Neural cell (in vitro differentiated cells): ENCODE measurements at regions not wholly inside any gene's neighbourhood (a gene's known extent, or its start where the extent isn't known, plus 50 kb on each side); places are given as distances from the start of the nearest gene placed in this dataset.

ENCODE experiments used
- H2AFZ ChIP-seq: fragments of 200-600, 300-800 bp; sonication (generic), shearing (Covaris generic); 2 replicates; pipeline ENCODE4 v1.6.0; 2014; ENCODE audit warnings: low read depth, mild to moderate bottlenecking, antibody characterized with exemption, low read length, moderate library complexity
- H3F3A ChIP-seq: fragments of 200-600 bp; shearing (Covaris generic); 2 replicates; pipeline ENCODE4 v1.6.1; 2016; ENCODE audit warnings: mild to moderate bottlenecking, moderate library complexity, mixed read lengths, antibody characterized with exemption, low read length; ENCODE audit not compliant: insufficient read depth, poor library complexity, severe bottlenecking
- H3K27ac ChIP-seq: fragments of 200-600, 300-800 bp; sonication (generic), shearing (Covaris generic); 2 replicates; pipeline ENCODE4 v1.5.1; 2014; ENCODE audit warnings: mild to moderate bottlenecking, low read length, moderate library complexity
- H3K27me3 ChIP-seq: fragments of 300-800, 200-600 bp; sonication (generic), shearing (Covaris generic); 2 replicates; pipeline ENCODE4 v1.6.0; 2014; ENCODE audit warnings: mild to moderate bottlenecking, low read depth, low read length, moderate library complexity; ENCODE audit not compliant: insufficient read depth
- H3K36me3 ChIP-seq: fragments of 300-800, 200-600 bp; sonication (generic), shearing (Covaris generic); 2 replicates; pipeline ENCODE4 v1.5.1; 2014; ENCODE audit warnings: mild to moderate bottlenecking, antibody characterized with exemption, low read length, moderate library complexity; ENCODE audit not compliant: insufficient read depth
- H3K4me2 ChIP-seq: fragments of 300-800, 200-600 bp; sonication (generic), shearing (Covaris generic); 2 replicates; pipeline ENCODE4 v1.6.0; 2014; ENCODE audit warnings: mild to moderate bottlenecking, low read length
- H3K4me3 ChIP-seq: fragments of 300-800, 200-600 bp; sonication (generic), shearing (Covaris generic); 2 replicates; pipeline ENCODE4 v1.5.1; 2014; ENCODE audit warnings: mild to moderate bottlenecking, low read length, moderate library complexity
- H3K79me2 ChIP-seq: fragments of 200-600 bp; shearing (Covaris generic); replicated peaks from 2 replicates; pipeline ENCODE4 v1.6.0; 2014; ENCODE audit warnings: mild to moderate bottlenecking, low read length, moderate library complexity; ENCODE audit not compliant: insufficient read depth
- H3K9ac ChIP-seq: fragments of 300-800, 200-600 bp; sonication (generic), shearing (Covaris generic); 2 replicates; pipeline ENCODE4 v1.6.1; 2016; ENCODE audit warnings: mild to moderate bottlenecking, low read length, mixed read lengths
- H3K9me2 ChIP-seq: fragments of 200-600 bp; shearing (Covaris generic); 2 replicates; pipeline ENCODE4 v1.6.1; 2016; ENCODE audit warnings: mild to moderate bottlenecking, low read length, mixed read lengths; ENCODE audit not compliant: insufficient read depth
- H3K9me3 ChIP-seq: fragments of 200-600, 300-800 bp; sonication (generic), shearing (Covaris generic); 2 replicates; pipeline ENCODE4 v1.6.1; 2016; ENCODE audit warnings: mild to moderate bottlenecking, mixed run types, low read length, moderate library complexity, mixed read lengths
- H4K20me1 ChIP-seq: fragments of 200-600 bp; shearing (Covaris generic); 2 replicates; pipeline ENCODE4 v1.6.1; 2016; ENCODE audit warnings: mild to moderate bottlenecking, mixed run types; ENCODE audit not compliant: insufficient read depth
- CTCF ChIP-seq: fragments of 450-650 bp; IDR thresholded peaks from 2 replicates; pipeline ENCODE4 v1.5.1; 2014; ENCODE audit warnings: antibody characterized with exemption, mild to moderate bottlenecking, moderate library complexity; ENCODE audit not compliant: poor library complexity, severe bottlenecking
- EP300 ChIP-seq: fragments of 450-650 bp; conservative IDR thresholded peaks from 2 replicates; pipeline ENCODE4 v1.6.1; 2014; ENCODE audit warnings: antibody characterized with exemption, mild to moderate bottlenecking, moderate library complexity; ENCODE audit not compliant: poor library complexity, severe bottlenecking
- EZH2 ChIP-seq: fragments of 200-600, 300-800 bp; shearing (Covaris generic), sonication (generic); IDR thresholded peaks from 2 replicates; pipeline ENCODE4 v1.6.1; 2014; ENCODE audit warnings: antibody characterized with exemption, low read length, borderline replicate concordance, mild to moderate bottlenecking; ENCODE audit not compliant: insufficient read depth, poor library complexity, severe bottlenecking
- MXI1 ChIP-seq: fragments of 450-650 bp; conservative IDR thresholded peaks from 2 replicates; pipeline ENCODE4 v1.6.1; 2014; ENCODE audit warnings: antibody characterized with exemption, mild to moderate bottlenecking; ENCODE audit not compliant: poor library complexity, severe bottlenecking
- POLR2AphosphoS5 ChIP-seq: IDR thresholded peaks from 2 replicates; pipeline ENCODE4 v1.6.1; 2012
- RAD21 ChIP-seq: fragments of 450-650 bp; conservative IDR thresholded peaks from 2 replicates; pipeline ENCODE4 v1.6.1; 2014; ENCODE audit warnings: antibody characterized with exemption, mild to moderate bottlenecking, moderate library complexity
- REST ChIP-seq: IDR thresholded peaks from 2 replicates; pipeline ENCODE4 v1.6.1; 2012; ENCODE audit warnings: borderline replicate concordance
- SMC3 ChIP-seq: fragments of 450-650 bp; conservative IDR thresholded peaks from 2 replicates; pipeline ENCODE4 v1.6.1; 2014; ENCODE audit warnings: antibody characterized with exemption, mild to moderate bottlenecking, moderate library complexity; ENCODE audit not compliant: poor library complexity
- TAF1 ChIP-seq: IDR thresholded peaks from 2 replicates; pipeline ENCODE4 v1.6.1; 2012; ENCODE audit warnings: low read depth

DNA sequence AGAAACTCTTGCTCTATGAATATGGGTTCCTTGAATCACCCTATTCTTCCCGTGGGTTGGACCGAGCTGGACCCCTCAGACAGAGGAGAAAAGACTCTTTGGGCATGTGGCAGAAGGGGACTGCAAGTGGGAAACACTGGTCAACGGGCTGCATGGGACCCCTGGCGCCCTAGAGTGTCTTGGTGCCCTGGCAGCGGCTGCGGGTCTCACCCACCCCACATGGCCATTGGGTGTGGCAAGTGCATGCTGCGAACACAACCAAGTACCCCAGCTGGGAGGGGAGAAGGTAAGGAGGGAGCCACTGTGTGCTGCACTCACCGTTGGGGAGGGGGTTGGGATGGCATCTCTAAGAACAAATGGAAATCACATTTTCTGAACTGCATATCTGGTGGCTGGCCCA is 438.8 kb upstream of the EYS start:
- H3K4me2 ChIP-seq, result no peak overlapping the region
- no peaks in the 10 kb centered on the region for H3K36me3 ChIP-seq
- H3K9me3 ChIP-seq, result no peaks in the 10 kb centered on the region
- no peaks in the 10 kb centered on the region for H3K27me3 ChIP-seq
- H2AFZ ChIP-seq, result no peak overlapping the region
- no peak overlapping the region for H3K4me3 ChIP-seq
- no peaks in the 10 kb centered on the region for H3K79me2 ChIP-seq
- no peaks in the 10 kb centered on the region for H4K20me1 ChIP-seq
- TF ChIP-seq CTCF (no peak), SMC3 (no peak), RAD21 (no peak), EZH2 (no peak), EP300 (no peak), MXI1 (no peak), POLR2AphosphoS5 (no peak), REST (no peak), TAF1 (no peak)
- no peaks in the 10 kb centered on the region for H3K9me2 ChIP-seq
- no peaks in the 10 kb centered on the region for H3F3A ChIP-seq
- H3K27ac ChIP-seq, result no peak overlapping the region
- no peak overlapping the region for H3K9ac ChIP-seq

- no peaks in the 10 kb centered on the region for H3F3A ChIP-seq
- no peaks in the 10 kb centered on the region for H3K9me2 ChIP-seq
- no peaks in the 10 kb centered on the region for H3K79me2 ChIP-seq
- H3K27ac ChIP-seq, result no peak overlapping the region
- TF ChIP-seq SMC3 (no peak), REST (no peak), EZH2 (no peak), EP300 (no peak)
- H3K4me3 ChIP-seq, result no peak overlapping the region
- no peak overlapping the region for H3K4me2 ChIP-seq
- H2AFZ ChIP-seq, result no peak overlapping the region
- H4K20me1 ChIP-seq, result no peaks in the 10 kb centered on the region
- no peaks in the 10 kb centered on the region for H3K9me3 ChIP-seq
- H3K9ac ChIP-seq, result no peak overlapping the region
- no peaks in the 10 kb centered on the region for H3K36me3 ChIP-seq
- no peaks in the 10 kb centered on the region for H3K27me3 ChIP-seq
These were observed 427.0 kb upstream of the EYS start for GRCh38 chr6:66134021-66134420.
